NOMO-1 treated with DMSO at 0.1 percent for 48 hours (cell line): ENCODE measurements at regions not wholly inside any gene's neighbourhood (a gene's known extent, or its start where the extent isn't known, plus 50 kb on each side); places are given as distances from the start of the nearest gene placed in this dataset.
"Not testable (repeated sequence)": the region's sequence is repeated elsewhere in the genome, so short reads cannot be mapped to it uniquely, and the experiment has no call there.

Source experiments
- DNase-seq: peaks from one replicate; lab custom pipeline; 2025; ENCODE audit not compliant: unreplicated experiment; lab: John Stamatoyannopoulos, UW

GRCh38 chr12:59158066-59158465 is 237.8 kb upstream of the LRIG3 start:
- DNase-seq, result no peak

GRCh38 chr12:59155448-59155847 is 235.1 kb upstream of the LRIG3 start:
- no peak for DNase-seq

GRCh38 chr12:59151243-59151642 is 230.9 kb upstream of the LRIG3 start:
- DNase-seq, result no peak

GRCh38 chr12:59149995-59150642 is 229.8 kb upstream of the LRIG3 start:
- peak; percentile 69 for DNase-seq

- no peak for DNase-seq
Observed at GRCh38 chr12:59147791-59148190, 227.5 kb upstream of the LRIG3 start.

- DNase-seq, result no peak
Observed at GRCh38 chr12:59142183-59142790, 222.0 kb upstream of the LRIG3 start.

GRCh38 chr12:59134750-59135149 is 214.4 kb upstream of the LRIG3 start:
- no peak for DNase-seq

- no peak for DNase-seq
Observed at GRCh38 chr12:59131462-59131861, 211.2 kb upstream of the LRIG3 start.

- no peak for DNase-seq
Observed at GRCh38 chr12:59122784-59123183, 202.5 kb upstream of the LRIG3 start.

- no peak for DNase-seq
Observed at GRCh38 chr12:59121451-59121850, 201.1 kb upstream of the LRIG3 start.

- DNase-seq, result no peak
Observed at GRCh38 chr12:59119676-59120075, 199.4 kb upstream of the LRIG3 start.

GRCh38 chr12:59118356-59118755 is 198.1 kb upstream of the LRIG3 start:
- DNase-seq, result no peak

- no peak for DNase-seq
Observed at GRCh38 chr12:59115995-59116394, 195.7 kb upstream of the LRIG3 start.

GRCh38 chr12:59115526-59115925 is 195.2 kb upstream of the LRIG3 start:
- no peak for DNase-seq

- peak; percentile 60 for DNase-seq
Observed at GRCh38 chr12:59113831-59114615, 193.7 kb upstream of the LRIG3 start.

- no peak for DNase-seq
Observed at GRCh38 chr12:59111851-59112250, 191.5 kb upstream of the LRIG3 start.

GRCh38 chr12:59108516-59108915 is 188.2 kb upstream of the LRIG3 start:
- DNase-seq, result not testable (repeated sequence)

GRCh38 chr12:59100585-59100984 is 180.3 kb upstream of the LRIG3 start:
- no peak for DNase-seq

- DNase-seq, result no peak
Observed at GRCh38 chr12:59097876-59098275, 177.6 kb upstream of the LRIG3 start.

GRCh38 chr12:59096246-59096645 is 175.9 kb upstream of the LRIG3 start:
- DNase-seq, result no peak

- DNase-seq, result no peak
Observed at GRCh38 chr12:59093073-59093772, 172.9 kb upstream of the LRIG3 start.

- DNase-seq, result no peak
Observed at GRCh38 chr12:59088673-59089072, 168.4 kb upstream of the LRIG3 start.
